Astrocyte (in vitro differentiated cells and primary cell): ENCODE measurements at regions not wholly inside any gene's neighbourhood (a gene's known extent, or its start where the extent isn't known, plus 50 kb on each side); places are given as distances from the start of the nearest gene placed in this dataset.

ENCODE experiments used
- DNase-seq: peaks from one replicate; pipeline ENCODE4 v3.0.0-alpha.2; 2010; ENCODE audit warnings: low read depth
- FAIRE-seq: peaks from 2 replicates; lab custom pipeline; 2011; peaks lifted over from hg19 to GRCh38; lab: Jason Lieb, UNC
- H2AFZ ChIP-seq: 2 replicates; pipeline ENCODE4 v1.6.0; 2012; ENCODE audit warnings: low read depth, low read length, inconsistent platforms
- H3K27ac ChIP-seq: 2 replicates; pipeline ENCODE4 v1.5.1; 2011; ENCODE audit warnings: low read depth, low read length, inconsistent platforms
- H3K27me3 ChIP-seq: 2 replicates; pipeline ENCODE4 v1.6.0; 2011; ENCODE audit warnings: low read length, inconsistent platforms; ENCODE audit not compliant: insufficient read depth
- H3K36me3 ChIP-seq: 2 replicates; pipeline ENCODE4 v1.5.1; 2011; ENCODE audit warnings: low read length, inconsistent platforms; ENCODE audit not compliant: insufficient read depth
- H3K4me1 ChIP-seq: 2 replicates; pipeline ENCODE4 v1.5.1; 2011; ENCODE audit warnings: low read length, inconsistent platforms; ENCODE audit not compliant: insufficient read depth
- H3K4me2 ChIP-seq: 2 replicates; pipeline ENCODE4 v1.6.0; 2012; ENCODE audit warnings: low read length, inconsistent platforms
- H3K4me3 ChIP-seq: 2 replicates; pipeline ENCODE4 v1.5.1; 2011; ENCODE audit warnings: low read depth, mild to moderate bottlenecking, low read length, inconsistent platforms; ENCODE audit not compliant: insufficient read depth
- H3K79me2 ChIP-seq: 2 replicates; pipeline ENCODE4 v1.6.0; 2012; ENCODE audit warnings: mild to moderate bottlenecking, low read length, inconsistent platforms; ENCODE audit not compliant: insufficient read depth
- H3K9ac ChIP-seq: 2 replicates; pipeline ENCODE4 v1.6.0; 2012; ENCODE audit warnings: mild to moderate bottlenecking, low read length, inconsistent platforms
- H3K9me3 ChIP-seq: 2 replicates; pipeline ENCODE4 v1.5.1; 2012; ENCODE audit warnings: low read depth, mild to moderate bottlenecking, low read length, inconsistent platforms; ENCODE audit not compliant: insufficient read depth
- H4K20me1 ChIP-seq: 2 replicates; pipeline ENCODE4 v1.6.0; 2012; ENCODE audit warnings: low read length, inconsistent platforms; ENCODE audit not compliant: insufficient read depth
- H3K27ac Mint-ChIP-seq: one replicate; pipeline ENCODE4 v1.8.0; 2021; ENCODE audit warnings: mild to moderate bottlenecking, mixed read lengths; ENCODE audit not compliant: unreplicated experiment
- H3K27me3 Mint-ChIP-seq: one replicate; pipeline ENCODE4 v1.8.0; 2021; ENCODE audit warnings: low read depth, mixed read lengths; ENCODE audit not compliant: unreplicated experiment
- H3K36me3 Mint-ChIP-seq: one replicate; pipeline ENCODE4 v1.8.0; 2021; ENCODE audit warnings: low read depth, mixed read lengths; ENCODE audit not compliant: unreplicated experiment
- H3K4me1 Mint-ChIP-seq: one replicate; pipeline ENCODE4 v1.8.0; 2021; ENCODE audit warnings: low read depth, mixed read lengths; ENCODE audit not compliant: unreplicated experiment
- H3K4me3 Mint-ChIP-seq: one replicate; pipeline ENCODE4 v1.8.0; 2021; ENCODE audit warnings: mild to moderate bottlenecking, moderate library complexity, mixed read lengths; ENCODE audit not compliant: unreplicated experiment
- H3K9me3 Mint-ChIP-seq: one replicate; pipeline ENCODE4 v1.8.0; 2021; ENCODE audit warnings: mild to moderate bottlenecking, mixed read lengths; ENCODE audit not compliant: unreplicated experiment
- CTCF ChIP-seq: IDR thresholded peaks from 2 replicates; pipeline ENCODE4 v1.5.1; 2011; ENCODE audit warnings: low read depth, mild to moderate bottlenecking, inconsistent platforms, low read length, moderate library complexity; ENCODE audit not compliant: insufficient read depth
- EZH2 ChIP-seq: IDR thresholded peaks from 2 replicates; pipeline ENCODE4 v1.6.1; 2012; ENCODE audit warnings: mild to moderate bottlenecking, low read length, inconsistent platforms; ENCODE audit not compliant: insufficient read depth

- FAIRE-seq (no peak), DNase-seq (no peak)
- Mint-ChIP-seq H3K4me3 (no peak overlapping the region), H3K36me3 (no peaks in the 10 kb centered on the region), H3K9me3 (no peaks in the 10 kb centered on the region), H3K27ac (no peak overlapping the region), H3K4me1 (no peaks in the 10 kb centered on the region), H3K27me3 (no peaks in the 10 kb centered on the region)
- Histone ChIP-seq H3K4me3 (no peak overlapping the region), H3K36me3 (no peaks in the 10 kb centered on the region), H2AFZ (no peak overlapping the region), H3K79me2 (no peaks in the 10 kb centered on the region), H3K9ac (no peak overlapping the region), H3K9me3 (no peaks in the 10 kb centered on the region), H3K4me1 (no peaks in the 10 kb centered on the region), H4K20me1 (no peaks in the 10 kb centered on the region), H3K27me3 (no peaks in the 10 kb centered on the region), H3K27ac (no peak overlapping the region), H3K4me2 (no peak overlapping the region)
- no peak for TF ChIP-seq EZH2
- TF ChIP-seq CTCF = no peak
Observed at GRCh38 chr1:79852004-79852403, 845.5 kb upstream of the ADGRL4 start.

GRCh38 chr1:79849388-79849787 lies 842.9 kb upstream of the ADGRL4 start:
- H2AFZ ChIP-seq = no peak overlapping the region
- no peaks in the 10 kb centered on the region for H3K4me1 ChIP-seq
- no peaks in the 10 kb centered on the region for H3K9me3 ChIP-seq
- no peaks in the 10 kb centered on the region for H3K36me3 Mint-ChIP-seq
- H3K27ac ChIP-seq = no peak overlapping the region
- no peak overlapping the region for H3K4me3 ChIP-seq
- no peak overlapping the region for H3K9ac ChIP-seq
- H3K4me1 Mint-ChIP-seq = no peaks in the 10 kb centered on the region
- no peaks in the 10 kb centered on the region for H3K27me3 ChIP-seq
- H3K79me2 ChIP-seq = no peaks in the 10 kb centered on the region
- TF ChIP-seq EZH2 = no peak
- TF ChIP-seq CTCF = no peak
- no peaks in the 10 kb centered on the region for H3K9me3 Mint-ChIP-seq
- H3K27me3 Mint-ChIP-seq = no peaks in the 10 kb centered on the region
- FAIRE-seq (no peak), DNase-seq (no peak)
- H4K20me1 ChIP-seq = no peaks in the 10 kb centered on the region
- no peak overlapping the region for H3K4me2 ChIP-seq
- H3K27ac Mint-ChIP-seq = no peak overlapping the region
- H3K36me3 ChIP-seq = no peaks in the 10 kb centered on the region
- no peak overlapping the region for H3K4me3 Mint-ChIP-seq

GRCh38 chr1:79848316-79848715 lies 841.8 kb upstream of the ADGRL4 start:
- Histone ChIP-seq H3K4me3 (no peak overlapping the region), H4K20me1 (no peaks in the 10 kb centered on the region), H3K4me1 (no peaks in the 10 kb centered on the region), H3K4me2 (no peak overlapping the region), H3K36me3 (no peaks in the 10 kb centered on the region), H3K79me2 (no peaks in the 10 kb centered on the region), H2AFZ (no peak overlapping the region), H3K27me3 (no peaks in the 10 kb centered on the region), H3K9ac (no peak overlapping the region), H3K27ac (no peak overlapping the region), H3K9me3 (no peaks in the 10 kb centered on the region)
- Mint-ChIP-seq H3K27ac (no peak overlapping the region), H3K9me3 (no peaks in the 10 kb centered on the region), H3K4me3 (no peak overlapping the region), H3K27me3 (no peaks in the 10 kb centered on the region), H3K36me3 (no peaks in the 10 kb centered on the region), H3K4me1 (peaks cover 1% of the 10 kb centered on the region)
- no peak for DNase-seq
- no peak for TF ChIP-seq EZH2
- TF ChIP-seq CTCF = no peak
- no peak for FAIRE-seq
